HepG2 (cell line): ENCODE measurements at regions not wholly inside any gene's neighbourhood (a gene's known extent, or its start where the extent isn't known, plus 50 kb on each side); places are given as distances from the start of the nearest gene placed in this dataset.

ENCODE experiments used
- ATAC-seq: fragments of 200-7000 bp; cut with Tn5 transposase; 3 replicates; pipeline ENCODE4 v1.9.1; 2020; ENCODE audit warnings: mild to moderate bottlenecking, moderate library complexity
- BruUV-seq: library from RNA; stranded (reverse); fragments of 400-500 nt; replicated peaks from 2 replicates; lab custom pipeline; 2021; lab: Mats Ljungman, UMichigan
- CTCF ChIA-PET: fragments of 300-600 bp; formaldehyde crosslinking; extraction: SDS; loops from one replicate; lab custom pipeline; 2021; ENCODE audit warnings: low total read pairs, inconsistent platforms, low intra/inter-chr PET ratio; lab: Yijun Ruan, JAX
- POLR2A ChIA-PET: fragments of 350-600 bp; sonication (Branson Sonifier 250); formaldehyde crosslinking; loops from one replicate; lab custom pipeline; 2020; ENCODE audit warnings: antibody characterized with exemption, inconsistent platforms; lab: Yijun Ruan, JAX
- DNase-seq: peaks from one replicate; pipeline ENCODE4 v3.0.0-alpha.2; 2015; ENCODE audit warnings: low spot score
- FAIRE-seq: peaks from 3 replicates; lab custom pipeline; 2011; peaks lifted over from hg19 to GRCh38; lab: Jason Lieb, UNC
- H2AFZ ChIP-seq: one replicate; pipeline ENCODE4 v1.6.1; 2011; ENCODE audit warnings: low read length, inconsistent platforms
- H3K27ac ChIP-seq: fragments of 300-600 bp; 3 replicates; pipeline ENCODE4 v1.8.0; 2011; ENCODE audit warnings: mixed run types, mild to moderate bottlenecking, mixed read lengths, low read length, inconsistent platforms; ENCODE audit not compliant: insufficient read depth; ENCODE audit errors: extremely low read length
- H3K27me3 ChIP-seq, 2 experiments: fragments of 200-600 bp in 1 of 2; 2 replicates in 1 of 2; 3 replicates in 1 of 2; pipeline versions ENCODE4 v1.6.0 to v1.8.0; 2011; ENCODE audit warnings: low read length in 2 of 2, mild to moderate bottlenecking in 2 of 2, moderate library complexity in 2 of 2, inconsistent platforms in 1 of 2; ENCODE audit not compliant: insufficient read depth in 2 of 2, control insufficient read depth in 1 of 2
- H3K36me3 ChIP-seq, 2 experiments: fragments of 200-600 bp in 1 of 2; replicated peaks in 1 of 2; 2 replicates in 1 of 2; 3 replicates in 1 of 2; pipeline versions ENCODE4 v1.5.1 to v1.8.0; 2011; ENCODE audit warnings: low read length in 2 of 2, inconsistent platforms in 1 of 2; ENCODE audit not compliant: insufficient read depth in 2 of 2, control insufficient read depth in 1 of 2
- H3K4me1 ChIP-seq: 2 replicates; pipeline ENCODE4 v1.5.1; 2012; ENCODE audit warnings: low read length, inconsistent platforms; ENCODE audit not compliant: insufficient read depth
- H3K4me2 ChIP-seq: 2 replicates; pipeline ENCODE4 v1.6.0; 2011; ENCODE audit warnings: low read depth, low read length, inconsistent platforms
- H3K4me3 ChIP-seq, 3 experiments: fragments of 200-600 bp in 1 of 3; sonication (generic), shearing (Covaris generic) in 1 of 3; replicated peaks in 1 of 3; 2 replicates each; pipeline ENCODE4 v1.5.1; 2011 to 2016; ENCODE audit warnings: low read length in 3 of 3, inconsistent platforms in 2 of 3, low read depth in 2 of 3, mild to moderate bottlenecking in 2 of 3, control low read depth in 1 of 3, mixed read lengths in 1 of 3; ENCODE audit not compliant: insufficient read depth in 1 of 3
- H3K79me2 ChIP-seq: one replicate; pipeline ENCODE4 v1.6.1; 2011; ENCODE audit warnings: low read length, inconsistent platforms; ENCODE audit not compliant: insufficient read depth
- H3K9ac ChIP-seq: 2 replicates; pipeline ENCODE4 v1.6.0; 2011; ENCODE audit warnings: mild to moderate bottlenecking, low read depth, low read length, inconsistent platforms; ENCODE audit not compliant: insufficient read depth
- H3K9me3 ChIP-seq: 2 replicates; pipeline ENCODE4 v1.5.1; 2012; ENCODE audit warnings: mild to moderate bottlenecking, low read length
- H4K20me1 ChIP-seq: 2 replicates; pipeline ENCODE4 v1.6.0; 2011; ENCODE audit warnings: inconsistent platforms, mild to moderate bottlenecking, low read length, moderate library complexity; ENCODE audit not compliant: insufficient read depth
- ARNTL ChIP-seq: sonication (generic); formaldehyde crosslinking; IDR thresholded peaks from 2 replicates; pipeline ENCODE4 v1.4.0; 2020; ENCODE audit warnings: mild to moderate bottlenecking, missing genetic modification reagents
- ELF1 ChIP-seq: sonication (generic); formaldehyde crosslinking; IDR thresholded peaks from 2 replicates; pipeline ENCODE4 v1.4.0; 2020; ENCODE audit warnings: missing genetic modification reagents
- HDAC6 ChIP-seq: fragments of 200-600 bp; sonication (generic); IDR thresholded peaks from 2 replicates; pipeline ENCODE4 v1.7.0; 2017; ENCODE audit warnings: mild to moderate bottlenecking, antibody characterized with exemption, low read length, low read depth
- ISL2 ChIP-seq: sonication (generic); formaldehyde crosslinking; IDR thresholded peaks from 2 replicates; pipeline ENCODE4 v1.5.0; 2020; ENCODE audit warnings: missing genetic modification reagents
- MEF2D ChIP-seq: sonication (generic); formaldehyde crosslinking; IDR thresholded peaks from 2 replicates; pipeline ENCODE4 v1.5.1; 2020; ENCODE audit warnings: mild to moderate bottlenecking, missing genetic modification reagents
- MXI1 ChIP-seq: IDR thresholded peaks from 3 replicates; pipeline ENCODE4 v1.6.1; 2012; ENCODE audit warnings: low read depth, low read length, inconsistent platforms, borderline replicate concordance
- RORA ChIP-seq: sonication (generic); formaldehyde crosslinking; IDR thresholded peaks from 2 replicates; pipeline ENCODE4 v1.5.0; 2020; ENCODE audit warnings: mild to moderate bottlenecking, missing genetic modification reagents, moderate library complexity
- TAF1 ChIP-seq: sonication (generic); formaldehyde crosslinking; IDR thresholded peaks from 2 replicates; pipeline ENCODE4 v1.4.0; 2020; ENCODE audit warnings: missing genetic modification reagents
- WIZ ChIP-seq: sonication (generic); formaldehyde crosslinking; IDR thresholded peaks from 2 replicates; pipeline ENCODE4 v1.5.1; 2020; ENCODE audit warnings: mild to moderate bottlenecking, missing genetic modification reagents
- ZBTB42 ChIP-seq: sonication (generic); formaldehyde crosslinking; IDR thresholded peaks from 2 replicates; pipeline ENCODE4 v1.5.0; 2020; ENCODE audit warnings: mild to moderate bottlenecking, missing genetic modification reagents
- ZFAT ChIP-seq: sonication (generic); formaldehyde crosslinking; conservative IDR thresholded peaks from 2 replicates; pipeline ENCODE4 v1.8.1; 2023; ENCODE audit warnings: missing genetic modification reagents, inconsistent platforms
- ZKSCAN5 ChIP-seq: sonication (generic); formaldehyde crosslinking; IDR thresholded peaks from 2 replicates; pipeline ENCODE4 v1.5.1; 2020; ENCODE audit warnings: mild to moderate bottlenecking, missing genetic modification reagents
- ZNF850 ChIP-seq: sonication (generic); formaldehyde crosslinking; conservative IDR thresholded peaks from 2 replicates; pipeline ENCODE4 v1.9.0; 2021; ENCODE audit warnings: mild to moderate bottlenecking, missing genetic modification reagents
- WGBS: methylation state at CpG from one replicate; pipeline ENCODE4 v1.1.6; 2017; ENCODE audit warnings: low lambda C conversion rate; 5-methylcytosine and 5-hydroxymethylcytosine counted together
- in situ Hi-C: cut with HindIII; loops from 2 replicates; pipeline ENCODE4 v1.10.0; 2017; ENCODE audit warnings: low pct_unique_long_range_greater_than_20kb; ENCODE audit not compliant: extremely low pct_ligation_motif_present
- intact Hi-C: fragments of 100-400 bp; cut with micrococcal nuclease; formaldehyde crosslinking; loops from one replicate; pipeline ENCODE4 v1.10.0; 2022; ENCODE audit not compliant: unreplicated experiment
- TF ChIP-seq, protein P1 (sequence below): sonication (generic); formaldehyde crosslinking; IDR thresholded peaks from 2 replicates; pipeline ENCODE4 v1.5.1; 2020; ENCODE audit warnings: missing genetic modification reagents, mild to moderate bottlenecking, borderline replicate concordance
- TF ChIP-seq, protein P2 (sequence below): sonication (generic); formaldehyde crosslinking; IDR thresholded peaks from 2 replicates; pipeline ENCODE4 v1.4.0; 2020; ENCODE audit warnings: missing genetic modification reagents
- TF ChIP-seq, protein P3 (sequence below): sonication (generic); formaldehyde crosslinking; IDR thresholded peaks from 2 replicates; pipeline ENCODE4 v1.4.0; 2020; ENCODE audit warnings: mild to moderate bottlenecking, missing genetic modification reagents
- TF ChIP-seq, protein P4 (sequence below): sonication (generic); formaldehyde crosslinking; IDR thresholded peaks from 2 replicates; pipeline ENCODE4 v1.5.0; 2020; ENCODE audit warnings: mild to moderate bottlenecking, missing genetic modification reagents, borderline replicate concordance

DNA sequence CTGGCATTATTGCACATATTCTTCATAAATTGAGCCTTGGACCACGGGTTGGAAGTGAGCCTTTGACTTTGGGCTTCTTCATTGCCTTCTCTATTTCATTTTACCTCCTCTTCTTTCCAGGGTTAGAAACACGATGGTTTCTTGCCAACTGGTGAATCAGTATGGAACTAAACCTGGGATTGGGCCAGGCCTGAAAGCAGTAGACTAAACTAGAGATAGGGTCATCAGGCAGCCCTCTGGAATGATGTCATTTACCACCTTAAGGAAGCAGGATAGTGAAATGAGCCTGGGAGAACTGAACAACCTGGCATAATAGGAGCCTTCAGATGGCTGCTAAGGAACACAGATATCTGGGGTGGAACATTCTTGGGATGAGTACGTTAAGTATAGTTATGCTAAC lies 67.5 kb upstream of the ATP8A1 start:
- no peak overlapping the region for H3K27ac ChIP-seq
- BruUV-seq = no TSS peak
- H2AFZ ChIP-seq = no peak overlapping the region
- no peak for TF ChIP-seq ZBTB42 (CRISPR knock-in tag)
- TF ChIP-seq, protein P1, sequence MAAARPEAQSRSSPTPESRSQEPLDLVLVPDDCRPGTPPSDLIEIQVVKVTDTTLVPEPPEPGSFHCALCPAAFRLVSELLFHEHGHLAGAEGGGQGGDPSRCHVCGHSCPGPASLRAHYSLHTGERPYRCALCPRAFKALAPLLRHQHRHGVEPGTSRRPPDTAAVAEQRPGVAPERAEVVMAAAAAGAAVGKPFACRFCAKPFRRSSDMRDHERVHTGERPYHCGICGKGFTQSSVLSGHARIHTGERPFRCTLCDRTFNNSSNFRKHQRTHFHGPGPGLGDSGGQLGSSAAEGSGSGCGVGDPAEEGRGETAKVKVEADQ (CRISPR knock-in tag) = no peak
- TF ChIP-seq, protein P2, sequence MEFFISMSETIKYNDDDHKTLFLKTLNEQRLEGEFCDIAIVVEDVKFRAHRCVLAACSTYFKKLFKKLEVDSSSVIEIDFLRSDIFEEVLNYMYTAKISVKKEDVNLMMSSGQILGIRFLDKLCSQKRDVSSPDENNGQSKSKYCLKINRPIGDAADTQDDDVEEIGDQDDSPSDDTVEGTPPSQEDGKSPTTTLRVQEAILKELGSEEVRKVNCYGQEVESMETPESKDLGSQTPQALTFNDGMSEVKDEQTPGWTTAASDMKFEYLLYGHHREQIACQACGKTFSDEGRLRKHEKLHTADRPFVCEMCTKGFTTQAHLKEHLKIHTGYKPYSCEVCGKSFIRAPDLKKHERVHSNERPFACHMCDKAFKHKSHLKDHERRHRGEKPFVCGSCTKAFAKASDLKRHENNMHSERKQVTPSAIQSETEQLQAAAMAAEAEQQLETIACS (CRISPR knock-in tag) = no peak
- no peak for TF ChIP-seq ZKSCAN5 (CRISPR knock-in tag)
- no peak for TF ChIP-seq ISL2 (CRISPR knock-in tag)
- no peak for TF ChIP-seq MEF2D (CRISPR knock-in tag)
- no peak for TF ChIP-seq ZFAT
- TF ChIP-seq TAF1 = no peak
- TF ChIP-seq, all 625 proteins: peak for 0
- H3K36me3 ChIP-seq = no peaks in the 10 kb centered on the region
- no peak for FAIRE-seq
- no peak overlapping the region for H3K9ac ChIP-seq
- whole genome bisulfite sequencing = 0% methylated on average over 3 of the region's 3 CpGs
- no peaks in the 10 kb centered on the region for H4K20me1 ChIP-seq
- in situ Hi-C loops = no loop called here
- H3K4me2 ChIP-seq = no peak overlapping the region
- POLR2A ChIA-PET = no interaction called here
- H3K27me3 ChIP-seq = no peaks in the 10 kb centered on the region
- H3K79me2 ChIP-seq = no peaks in the 10 kb centered on the region
- H3K9me3 ChIP-seq = no peaks in the 10 kb centered on the region
- DNase-seq = no peak
- ATAC-seq = no peak
- CTCF ChIA-PET = no interaction called here
- no peak overlapping the region for H3K4me3 ChIP-seq
- H3K4me1 ChIP-seq = no peaks in the 10 kb centered on the region
- intact Hi-C loops = no loop called here

DNA sequence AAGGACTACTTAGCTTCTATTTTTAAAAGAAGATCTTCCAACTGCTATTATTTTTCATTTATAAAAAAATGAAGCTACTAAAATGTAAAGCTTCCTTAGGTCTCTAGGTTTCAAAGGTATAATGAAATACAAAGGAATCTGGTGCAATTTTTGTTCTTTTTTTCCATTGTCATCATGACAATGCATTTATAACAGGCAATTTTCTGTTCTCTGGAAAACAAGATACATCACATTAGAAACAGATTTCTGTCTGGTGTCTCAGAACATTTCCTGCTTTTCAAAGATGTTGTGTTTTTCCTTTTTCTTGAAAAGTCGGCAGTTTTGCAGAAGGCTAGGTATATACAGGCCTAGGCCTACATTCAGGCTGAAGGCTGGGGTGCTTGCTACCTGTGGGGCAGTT lies 63.6 kb upstream of the ATP8A1 start:
- WGBS = 0% methylated on average over 1 of the region's 1 CpG
- no TSS peak for BruUV-seq
- TF ChIP-seq WIZ (CRISPR knock-in tag) (no peak), HDAC6 (no peak), ZNF850 (no peak), ELF1 (CRISPR knock-in tag) (no peak), ARNTL (CRISPR knock-in tag) (no peak), RORA (CRISPR knock-in tag) (no peak), MXI1 (no peak)
- TF ChIP-seq, protein P3, sequence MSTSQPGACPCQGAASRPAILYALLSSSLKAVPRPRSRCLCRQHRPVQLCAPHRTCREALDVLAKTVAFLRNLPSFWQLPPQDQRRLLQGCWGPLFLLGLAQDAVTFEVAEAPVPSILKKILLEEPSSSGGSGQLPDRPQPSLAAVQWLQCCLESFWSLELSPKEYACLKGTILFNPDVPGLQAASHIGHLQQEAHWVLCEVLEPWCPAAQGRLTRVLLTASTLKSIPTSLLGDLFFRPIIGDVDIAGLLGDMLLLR (CRISPR knock-in tag) = no peak
- TF ChIP-seq, protein P4, sequence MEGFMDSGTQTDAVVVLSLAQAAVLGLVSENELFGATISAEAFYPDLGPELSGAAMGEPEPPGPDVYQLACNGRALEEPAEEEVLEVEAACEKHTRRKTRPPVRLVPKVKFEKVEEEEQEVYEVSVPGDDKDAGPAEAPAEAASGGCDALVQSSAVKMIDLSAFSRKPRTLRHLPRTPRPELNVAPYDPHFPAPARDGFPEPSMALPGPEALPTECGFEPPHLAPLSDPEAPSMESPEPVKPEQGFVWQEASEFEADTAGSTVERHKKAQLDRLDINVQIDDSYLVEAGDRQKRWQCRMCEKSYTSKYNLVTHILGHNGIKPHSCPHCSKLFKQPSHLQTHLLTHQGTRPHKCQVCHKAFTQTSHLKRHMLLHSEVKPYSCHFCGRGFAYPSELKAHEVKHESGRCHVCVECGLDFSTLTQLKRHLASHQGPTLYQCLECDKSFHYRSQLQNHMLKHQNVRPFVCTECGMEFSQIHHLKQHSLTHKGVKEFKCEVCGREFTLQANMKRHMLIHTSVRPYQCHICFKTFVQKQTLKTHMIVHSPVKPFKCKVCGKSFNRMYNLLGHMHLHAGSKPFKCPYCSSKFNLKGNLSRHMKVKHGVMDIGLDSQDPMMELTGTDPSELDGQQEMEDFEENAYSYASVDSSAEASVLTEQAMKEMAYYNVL = no peak

More for the DNA sequence above, 63.6 kb upstream of the ATP8A1 start:
- H3K79me2 ChIP-seq = no peaks in the 10 kb centered on the region
- ATAC-seq = no peak
- no peaks in the 10 kb centered on the region for H3K27me3 ChIP-seq
- H3K4me2 ChIP-seq = no peak overlapping the region
- no peaks in the 10 kb centered on the region for H3K36me3 ChIP-seq
- H3K9me3 ChIP-seq = no peaks in the 10 kb centered on the region
- no peaks in the 10 kb centered on the region for H3K4me1 ChIP-seq
- H3K9ac ChIP-seq = no peak overlapping the region
- CTCF ChIA-PET = no interaction called here
- no peak overlapping the region for H2AFZ ChIP-seq
- FAIRE-seq = no peak
- intact Hi-C loops = no loop called here
- DNase-seq = no peak
- H3K27ac ChIP-seq = no peak overlapping the region
- in situ Hi-C loops = no loop called here
- POLR2A ChIA-PET = no interaction called here
- no peak overlapping the region for H3K4me3 ChIP-seq
- H4K20me1 ChIP-seq = no peaks in the 10 kb centered on the region
